DMS53 (cell line): ENCODE measurements at regions not wholly inside any gene's neighbourhood (a gene's known extent, or its start where the extent isn't known, plus 50 kb on each side); places are given as distances from the start of the nearest gene placed in this dataset.
"Not testable (repeated sequence)": the region's sequence is repeated elsewhere in the genome, so short reads cannot be mapped to it uniquely, and the experiment has no call there.

Experiments used
- DNase-seq: peaks from one replicate; lab custom pipeline; 2025; lab: John Stamatoyannopoulos, UW

DNA sequence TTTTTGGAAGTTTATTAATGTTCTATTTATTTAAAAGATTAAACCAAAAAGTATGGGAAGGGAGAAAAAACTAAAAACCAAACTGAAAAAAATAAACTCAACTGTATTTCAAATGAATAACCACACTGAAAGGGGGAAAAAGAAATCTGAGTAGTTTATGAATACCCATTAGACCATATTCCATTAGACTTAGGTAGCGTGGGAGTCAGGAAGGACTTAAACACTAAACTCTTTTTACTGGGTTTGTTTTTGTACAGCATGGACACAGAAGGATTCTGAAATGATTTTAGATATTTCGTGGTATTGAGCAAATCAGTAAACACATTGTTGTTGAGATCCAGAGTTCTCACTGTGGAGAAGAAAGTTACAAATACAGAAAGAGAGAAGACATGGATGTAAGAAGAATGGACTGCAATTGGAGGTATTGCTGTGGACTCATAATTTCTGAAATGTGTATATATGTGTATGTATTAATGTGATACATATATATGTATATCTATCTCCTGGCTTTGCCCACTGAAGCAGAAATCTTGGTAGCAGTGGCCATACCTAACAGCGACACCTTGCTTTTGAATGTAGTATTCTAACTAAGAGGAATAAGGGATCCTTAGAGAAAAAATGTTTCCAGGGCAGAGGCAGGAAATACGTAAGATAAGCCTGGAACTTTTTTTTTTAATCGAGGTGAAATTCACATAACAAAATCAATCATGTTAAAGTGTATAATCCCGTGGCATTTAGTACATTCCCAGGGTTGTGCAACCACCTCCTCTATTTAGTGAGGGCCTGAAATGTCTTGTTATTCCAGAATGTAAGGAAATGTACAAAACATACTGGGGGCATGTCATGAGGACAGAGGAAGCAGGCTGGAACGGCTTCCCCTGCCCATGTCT lies 228.8 kb downstream of the SMARCA2 start:
- no peak for DNase-seq

DNA sequence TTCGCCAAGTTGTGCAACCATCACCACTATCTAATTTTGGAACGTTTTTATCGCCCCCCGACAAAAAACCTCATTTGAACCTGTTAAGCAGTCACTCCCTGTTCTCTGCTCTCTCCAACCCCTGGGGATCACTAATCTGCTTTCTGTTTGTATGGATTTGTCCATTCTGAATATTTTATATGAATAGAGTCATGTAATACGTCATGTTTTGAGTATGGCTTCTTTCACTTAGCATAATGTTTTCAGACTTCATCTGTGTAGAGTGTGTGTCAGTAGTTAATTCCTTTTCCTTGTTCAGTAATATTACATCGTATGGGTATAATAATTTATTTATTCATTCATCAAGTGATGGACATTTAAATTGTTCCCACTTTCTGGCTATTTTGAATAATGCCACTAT lies 232.2 kb downstream of the SMARCA2 start:
- no peak for DNase-seq

DNA sequence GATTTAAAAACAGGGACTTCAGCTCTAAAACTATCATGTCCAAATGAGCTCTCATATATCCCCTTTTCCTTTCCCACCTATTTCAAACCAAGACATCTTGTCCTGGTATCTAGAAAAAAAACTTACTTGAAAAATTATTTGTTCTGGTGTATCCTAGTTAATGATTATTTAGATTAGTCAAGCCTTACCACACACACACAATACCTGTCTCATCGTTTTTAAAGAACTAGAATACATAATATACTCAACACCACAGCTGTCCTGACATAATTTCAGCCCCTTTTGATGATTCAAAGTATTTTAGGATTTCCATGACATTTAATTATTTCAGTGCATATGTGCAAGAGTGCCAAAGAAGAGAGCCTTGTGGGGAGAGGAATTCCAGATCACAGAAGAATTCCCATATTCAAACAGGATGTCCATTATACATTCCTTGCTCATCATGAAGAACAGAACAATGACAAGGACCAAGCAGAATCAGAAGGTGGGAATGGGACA lies 233.7 kb downstream of the SMARCA2 start:
- DNase-seq, result peak; percentile 15

DNA sequence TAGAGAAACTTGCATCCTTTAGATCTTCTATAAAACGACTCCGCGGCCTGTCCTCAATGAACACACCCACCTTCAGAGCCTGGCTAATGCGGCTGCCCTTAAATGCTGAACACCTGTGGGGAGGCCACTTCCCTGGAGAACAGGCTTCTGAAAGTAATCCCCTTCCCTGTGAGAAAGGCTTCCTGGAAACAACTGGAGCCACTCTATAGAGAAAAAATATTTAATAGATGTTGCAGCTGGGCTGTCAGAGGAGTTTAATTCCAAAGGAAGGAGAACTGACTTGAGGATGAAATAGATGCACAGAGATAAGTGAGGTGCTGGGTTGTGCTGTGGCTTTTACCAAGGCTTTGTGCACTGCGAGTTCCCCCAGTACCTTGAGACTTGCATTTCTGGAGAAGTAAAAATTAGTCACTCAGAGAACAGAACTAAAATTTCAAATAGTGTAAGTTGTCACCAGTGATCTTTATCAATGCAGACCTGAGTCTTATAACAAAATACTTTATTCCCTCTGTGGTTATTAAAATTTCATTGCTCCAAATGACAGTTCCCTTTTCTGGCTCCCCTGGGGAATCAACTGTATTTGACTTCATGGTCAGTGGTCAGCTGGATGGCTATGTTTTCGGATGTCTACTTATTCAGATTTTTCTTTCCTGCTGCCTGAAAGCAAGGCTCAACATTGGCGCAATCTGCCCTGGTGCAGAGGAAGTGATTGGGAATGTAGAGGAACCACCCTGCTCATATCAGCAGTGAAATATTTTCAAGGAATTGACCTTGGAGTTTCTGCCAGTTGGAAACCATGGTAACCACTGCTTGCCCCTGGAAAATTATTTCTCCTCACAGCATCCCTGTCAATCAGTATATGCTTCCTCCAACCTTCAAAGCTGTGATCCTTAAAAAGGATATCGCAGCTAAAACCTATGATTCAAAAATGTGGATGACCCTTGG lies 238.8 kb downstream of the SMARCA2 start:
- DNase-seq, result no peak

DNA sequence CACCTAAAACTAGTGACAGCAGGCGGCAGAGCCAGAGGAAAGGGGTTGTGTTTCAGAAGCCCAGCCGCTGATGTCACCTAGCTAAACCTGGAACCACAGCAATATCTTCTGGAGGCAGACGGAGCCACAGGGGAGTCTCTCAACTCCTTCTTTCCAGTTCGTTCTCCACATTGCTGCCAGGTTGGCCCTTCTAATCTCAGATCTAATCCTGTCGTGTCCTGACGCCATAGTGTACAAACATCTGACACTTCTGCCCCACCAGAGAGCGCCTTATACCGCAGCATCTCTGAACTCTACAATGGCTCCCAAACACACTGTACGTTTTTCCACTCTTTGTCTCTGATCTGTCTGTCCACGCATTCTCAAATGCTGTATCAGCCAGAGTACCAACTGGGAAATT lies 240.0 kb downstream of the SMARCA2 start:
- DNase-seq, result no peak

DNA sequence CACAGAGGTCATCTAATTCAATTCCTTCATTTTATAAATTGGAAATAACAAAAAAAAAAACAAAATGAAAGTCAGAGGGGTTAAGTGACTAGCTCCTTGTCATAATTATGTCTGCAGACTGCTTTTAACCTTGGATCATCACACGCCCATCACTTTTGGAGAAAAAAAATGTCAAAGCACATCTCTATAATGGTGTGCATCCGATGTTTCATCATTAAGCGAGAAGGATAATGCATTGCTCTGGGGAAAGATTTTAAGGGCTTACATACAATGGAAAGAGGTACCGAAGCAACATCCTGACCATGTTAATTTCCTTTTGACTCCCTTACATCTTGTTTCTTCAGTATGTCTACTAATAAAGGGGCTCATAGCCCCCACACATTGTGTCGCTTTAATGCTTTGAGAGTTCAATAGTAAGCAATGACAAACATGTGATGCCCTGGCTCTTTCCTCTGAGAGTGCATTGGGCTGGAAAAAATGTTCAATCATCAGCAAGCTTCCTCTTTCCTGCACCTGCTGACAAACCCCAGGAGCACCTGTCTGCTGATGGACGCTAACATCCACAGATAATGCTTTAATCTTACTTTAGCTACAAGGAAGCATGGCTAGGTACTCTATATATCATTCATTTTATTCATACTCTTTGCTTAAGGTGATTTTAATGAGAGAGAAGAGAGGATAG lies 242.2 kb downstream of the SMARCA2 start:
- DNase-seq, result peak; percentile 43

DNA sequence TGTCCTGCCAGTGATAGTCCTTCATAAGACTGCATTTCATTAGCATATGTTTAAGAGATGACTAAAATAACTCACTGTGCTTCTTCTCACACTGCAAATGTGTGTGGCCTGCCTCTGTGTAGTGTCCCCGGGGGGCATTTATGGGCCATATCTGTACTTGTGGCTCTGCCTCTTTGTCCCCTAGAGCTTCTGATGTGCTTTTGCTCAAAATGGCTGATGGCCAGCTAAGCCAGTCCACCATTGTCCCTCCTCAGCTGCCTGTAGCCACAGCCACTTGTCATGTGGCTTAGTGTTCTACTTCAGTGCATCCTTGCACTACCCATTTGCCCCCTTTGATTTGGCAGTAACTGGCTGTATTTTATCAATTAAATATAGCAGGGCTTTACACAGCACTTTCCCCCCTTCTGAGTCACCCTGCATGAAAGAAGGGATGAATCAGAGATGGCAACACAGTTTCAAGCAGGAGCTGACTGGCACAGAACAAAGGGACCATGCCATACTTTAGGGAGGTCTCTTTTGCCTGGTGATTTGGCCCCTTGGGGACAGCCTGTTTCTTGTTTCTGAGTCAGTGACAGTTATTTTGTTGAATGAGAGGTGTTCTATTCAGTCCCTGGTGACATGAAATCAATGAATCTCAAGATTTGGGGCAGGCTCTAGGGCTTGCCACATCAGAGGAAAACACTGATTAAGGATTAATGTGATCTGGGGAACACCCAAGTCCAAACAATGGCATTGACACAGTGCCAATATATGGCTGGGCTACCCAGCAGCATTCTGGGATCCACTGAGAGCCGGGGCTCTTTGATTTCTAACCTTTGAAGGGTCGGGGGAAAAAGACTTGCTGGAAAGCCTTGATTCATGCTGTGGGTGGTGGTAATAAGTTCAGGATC lies 245.5 kb downstream of the SMARCA2 start:
- DNase-seq, result peak; percentile 24

DNA sequence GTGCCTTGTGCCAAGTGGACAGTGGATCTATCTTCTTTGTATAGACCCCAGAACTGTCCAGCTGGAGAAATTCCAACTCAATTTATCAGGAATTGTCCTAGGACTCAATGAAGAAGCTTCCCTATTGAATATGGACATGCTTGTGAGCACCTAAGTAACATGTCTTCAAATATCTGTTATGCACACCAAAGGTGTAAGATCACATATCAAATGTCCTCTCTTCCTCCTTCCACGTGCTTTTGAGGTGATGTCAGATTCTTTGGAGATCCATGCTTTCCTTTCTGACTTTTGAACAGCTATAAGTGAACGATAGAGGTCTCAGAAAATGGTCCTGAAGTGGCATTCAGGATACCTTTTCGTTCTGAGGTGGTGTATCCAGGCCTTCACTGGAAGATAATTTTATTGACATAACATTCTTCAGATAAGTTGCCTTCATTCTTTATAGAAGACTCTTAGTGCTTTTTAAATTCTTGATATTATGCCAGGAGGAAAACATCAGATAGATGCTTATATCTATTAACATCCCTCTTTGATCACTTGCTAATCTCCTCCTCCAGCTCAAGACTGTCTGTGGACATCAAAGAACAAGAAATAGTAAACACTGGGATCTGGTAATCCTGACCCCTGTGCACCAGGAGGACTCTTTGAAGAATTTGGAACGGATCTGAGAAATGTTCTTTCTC lies 246.4 kb downstream of the SMARCA2 start:
- no peak for DNase-seq

DNA sequence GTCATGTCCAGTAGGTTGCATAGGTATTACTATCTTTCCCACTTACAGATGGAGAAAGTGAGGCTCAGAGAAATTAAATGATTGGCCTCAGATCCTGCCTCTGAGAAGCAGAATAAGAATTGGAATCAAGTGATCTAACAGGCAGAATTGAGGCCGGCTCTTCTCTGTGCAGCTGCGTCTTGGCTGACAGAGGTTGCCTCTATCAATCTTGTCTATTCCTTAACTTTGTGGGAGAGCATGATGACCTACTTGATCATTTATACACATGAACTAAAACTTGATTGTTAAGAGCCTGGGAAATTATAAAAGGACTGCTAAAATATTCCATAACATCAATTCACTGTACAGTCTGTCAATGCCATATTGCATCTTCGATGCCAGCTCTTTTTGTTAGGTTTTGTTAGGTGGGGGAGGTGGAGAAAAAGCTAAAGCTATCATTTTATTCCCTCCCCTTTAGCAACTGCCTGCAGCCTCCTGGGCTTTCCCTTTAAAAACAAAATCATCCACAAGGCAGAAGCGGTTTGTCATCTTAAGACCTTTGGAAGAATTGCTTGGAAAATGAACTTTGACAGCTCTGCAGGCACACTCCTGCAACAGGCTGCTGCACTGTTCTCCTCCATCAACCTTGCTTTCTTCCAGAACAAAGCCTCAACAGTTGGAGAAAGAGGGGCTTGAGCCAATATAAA lies 247.4 kb downstream of the SMARCA2 start:
- DNase-seq, result no peak

DNA sequence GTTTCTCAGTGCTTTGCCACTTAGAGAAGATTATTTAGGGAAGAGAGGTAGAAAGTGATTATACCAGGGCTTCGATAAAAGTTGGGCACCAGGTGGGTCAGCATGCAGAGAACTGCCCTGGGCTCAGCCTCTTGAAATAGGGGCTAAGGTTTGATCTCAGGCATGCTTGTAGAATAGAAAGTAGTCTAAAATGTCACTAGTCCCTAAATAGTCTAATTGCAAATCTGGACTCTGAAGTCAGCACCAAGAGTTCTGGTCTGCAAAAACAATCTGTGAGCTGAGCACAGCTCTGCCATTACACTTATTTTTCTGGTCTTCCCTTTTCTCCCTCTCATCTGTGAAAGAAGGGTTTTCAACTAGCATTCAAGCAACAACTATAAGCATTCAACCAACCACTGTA lies 248.0 kb downstream of the SMARCA2 start:
- no peak for DNase-seq

DNA sequence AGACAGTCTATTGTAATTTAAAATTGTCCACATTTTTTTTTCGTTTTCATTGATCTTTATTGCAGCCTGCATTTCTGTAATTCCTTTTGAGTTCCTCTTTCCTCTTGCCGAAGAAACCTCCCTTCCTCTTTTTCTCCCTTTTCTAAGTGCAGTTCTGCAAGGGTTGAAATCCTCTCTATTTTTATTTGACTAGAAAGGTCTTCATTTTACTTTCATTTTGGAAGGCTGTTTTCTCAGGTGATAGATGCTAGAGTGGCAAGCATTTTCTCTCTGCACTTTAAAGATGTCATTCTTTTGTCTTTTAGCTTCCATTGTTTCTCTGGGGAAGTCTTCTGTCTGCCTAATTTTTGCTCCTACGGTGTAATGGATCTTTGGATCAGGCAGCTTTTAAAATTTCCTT lies 248.5 kb downstream of the SMARCA2 start:
- no peak for DNase-seq

DNA sequence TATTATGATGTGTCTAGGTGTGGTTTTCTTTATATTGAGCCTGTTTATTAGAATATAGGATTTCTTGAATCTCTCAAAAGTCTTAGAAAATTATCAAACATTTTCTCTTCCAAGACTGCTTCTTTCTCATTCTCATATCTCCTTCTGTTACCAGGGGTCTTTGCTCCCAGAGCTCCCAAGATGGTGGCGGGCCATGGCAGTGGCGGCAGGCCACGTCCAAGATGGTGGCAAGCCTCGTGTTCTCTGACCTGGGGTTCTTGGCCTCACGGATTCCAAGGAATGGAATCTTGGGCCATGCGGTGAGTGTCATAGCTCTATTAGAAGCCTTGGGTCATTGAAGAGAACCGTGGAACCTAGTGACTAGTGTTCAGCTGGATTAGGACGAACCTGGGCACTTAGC lies 248.9 kb downstream of the SMARCA2 start:
- no peak for DNase-seq

DNA sequence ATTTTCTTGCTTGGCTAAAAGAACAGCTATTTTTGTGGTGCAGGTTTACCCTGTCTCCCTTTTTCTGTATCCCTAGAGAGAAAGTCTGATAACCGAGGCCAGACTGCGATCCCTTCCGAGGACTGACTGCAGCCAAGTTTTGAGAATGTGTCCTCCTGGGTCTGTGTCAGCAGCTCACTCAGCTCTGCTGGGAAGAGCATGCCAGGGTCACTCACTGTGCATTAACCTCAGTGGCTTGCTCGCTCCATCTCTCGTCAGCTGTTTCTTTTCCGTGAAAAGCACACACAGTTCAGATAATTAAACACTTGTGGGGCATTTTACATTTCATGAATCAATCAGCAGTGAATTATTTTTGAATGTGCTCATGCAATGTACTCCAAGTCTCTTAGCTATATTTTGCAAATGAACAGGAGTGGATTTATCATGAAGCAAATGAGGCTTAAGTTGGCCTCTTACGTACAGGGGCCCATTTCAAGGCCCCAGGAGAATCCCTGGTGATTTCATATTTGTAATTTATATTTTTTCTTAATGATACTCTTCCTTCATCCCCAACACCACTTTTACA lies 252.1 kb downstream of the SMARCA2 start:
- no peak for DNase-seq

DNA sequence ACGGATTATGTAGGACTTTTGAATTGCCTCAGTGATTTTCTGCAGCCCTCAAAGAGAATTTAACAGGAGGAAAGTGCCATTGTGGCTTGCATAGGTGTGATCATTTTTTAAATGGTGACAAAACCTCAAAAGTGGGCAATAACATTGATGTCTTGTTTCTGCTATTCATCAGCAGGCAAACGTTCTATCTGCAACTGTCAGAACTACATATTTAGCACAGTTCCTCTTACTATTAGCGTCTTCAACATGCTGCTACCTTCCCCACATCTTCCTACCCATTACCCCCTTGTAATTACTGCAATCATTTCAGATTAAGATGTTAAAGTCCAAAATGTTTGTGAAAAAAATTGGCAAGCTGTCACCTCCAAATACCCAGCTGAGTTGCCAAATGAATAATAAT lies 254.6 kb downstream of the SMARCA2 start:
- DNase-seq, result no peak

DNA sequence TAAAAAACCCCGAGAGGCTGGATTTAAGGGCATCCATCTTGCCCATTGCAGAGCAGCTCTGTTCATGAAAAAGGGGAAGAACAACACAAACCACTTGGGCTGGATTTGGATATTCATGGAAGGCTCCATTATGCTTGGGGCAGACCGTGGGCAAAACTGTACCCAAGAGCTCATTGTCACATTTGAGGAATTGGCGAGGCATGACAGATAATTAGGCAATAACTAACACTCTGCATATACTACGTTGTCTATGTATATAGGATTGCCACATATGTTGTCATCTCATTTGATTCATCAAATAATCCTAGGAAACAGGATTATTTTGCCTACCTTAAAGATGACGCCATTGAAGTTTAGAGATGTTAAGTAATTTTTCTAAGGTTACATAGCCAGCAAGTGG lies 255.4 kb downstream of the SMARCA2 start:
- DNase-seq, result no peak

DNA sequence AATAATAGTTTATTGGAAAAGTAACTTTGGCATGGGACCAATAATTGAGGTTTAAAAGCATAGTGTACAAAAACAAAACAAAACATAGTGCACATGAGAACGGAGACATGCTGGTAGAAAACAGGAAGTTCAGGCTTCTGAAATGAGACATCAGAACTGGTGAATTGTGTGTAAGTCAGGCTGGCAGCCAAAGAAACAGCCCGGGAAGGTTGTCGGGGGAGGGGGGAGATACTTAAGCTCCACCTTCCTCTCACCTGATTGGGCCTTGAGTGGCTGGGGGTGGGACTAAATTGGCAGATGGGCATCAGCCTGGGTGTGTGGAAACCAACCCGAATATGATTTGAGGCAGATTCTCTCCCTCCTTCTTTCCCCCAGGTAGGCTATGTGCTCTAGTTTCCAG lies 256.3 kb downstream of the SMARCA2 start:
- peak; percentile 20 for DNase-seq

DNA sequence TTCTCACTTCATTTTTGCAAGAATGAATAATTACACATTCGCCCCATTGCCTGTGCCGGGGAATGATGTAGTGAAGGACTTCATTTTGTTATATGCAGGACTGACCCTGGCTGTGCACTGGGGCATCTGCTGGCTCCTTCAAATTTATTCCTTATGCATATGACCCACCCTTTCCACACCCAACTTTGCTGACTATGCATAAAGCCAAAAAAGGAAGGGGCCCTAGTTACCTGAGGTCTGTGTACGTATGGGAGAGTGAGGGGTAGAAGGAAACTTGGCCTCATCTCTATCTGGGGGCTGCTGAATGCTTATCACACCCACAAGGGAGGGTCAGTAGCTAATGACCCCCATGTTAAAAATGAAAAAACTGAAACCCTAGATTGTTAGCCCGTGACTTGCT lies 259.6 kb downstream of the SMARCA2 start:
- no peak for DNase-seq

DNA sequence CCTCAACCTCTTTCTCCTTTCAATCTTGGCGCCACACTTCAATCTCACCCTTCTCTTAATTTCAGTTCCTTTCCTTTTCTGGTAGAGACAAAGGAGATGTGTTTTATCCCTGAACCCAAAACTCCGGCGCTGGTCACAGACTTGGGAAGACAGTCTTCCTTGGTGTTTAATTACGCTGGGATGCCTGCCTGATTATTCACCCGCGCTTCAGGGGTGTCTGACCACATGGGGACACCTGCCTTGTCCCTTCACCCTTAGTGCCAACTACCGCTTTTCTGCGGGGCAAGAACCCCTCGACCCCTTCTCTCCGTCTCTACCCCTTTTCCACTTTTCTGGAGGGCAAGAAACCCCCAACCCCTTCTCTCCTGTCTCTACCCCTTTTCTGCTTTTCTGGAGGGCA lies 261.1 kb downstream of the SMARCA2 start:
- DNase-seq, result no peak

DNA sequence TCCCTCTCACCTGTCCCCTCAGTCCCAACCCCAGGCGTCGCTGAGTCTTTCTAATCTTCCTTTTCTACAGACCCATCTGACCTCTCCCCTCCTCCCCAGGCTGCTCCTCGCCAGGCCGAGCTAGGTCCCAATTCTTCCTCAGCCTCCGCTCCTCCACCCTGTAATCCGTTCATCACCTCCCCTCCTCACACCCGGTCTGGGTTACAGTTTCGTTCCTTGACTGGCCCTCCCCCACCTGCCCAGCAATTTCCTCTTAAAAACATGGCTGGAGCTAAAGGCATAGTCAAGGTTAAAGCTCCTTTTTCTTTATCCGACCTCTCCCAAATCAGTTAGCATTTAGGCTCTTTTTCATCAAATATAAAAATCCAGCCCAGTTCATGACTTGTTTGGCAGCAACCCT lies 262.0 kb downstream of the SMARCA2 start:
- not testable (repeated sequence) for DNase-seq

DNA sequence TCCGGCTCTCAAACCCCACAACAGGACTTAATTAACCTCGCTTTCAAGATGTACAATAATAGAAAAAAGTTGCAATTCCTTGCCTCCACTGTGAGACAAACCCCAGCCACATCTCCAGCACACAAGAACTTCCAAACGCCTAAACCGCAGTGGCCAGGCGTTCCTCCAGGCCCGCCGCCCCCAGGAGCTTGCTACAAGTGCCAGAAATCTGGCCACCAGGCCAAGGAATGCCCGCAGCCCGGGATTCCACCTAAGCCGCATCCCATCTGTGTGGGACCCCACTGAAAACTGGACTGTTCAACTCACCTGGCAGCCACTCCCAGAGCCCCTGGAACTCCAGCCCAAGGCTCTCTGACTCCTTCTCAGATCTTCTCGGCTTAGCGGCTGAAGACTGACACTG lies 262.5 kb downstream of the SMARCA2 start:
- DNase-seq, result not testable (repeated sequence)
